Nephron progenitor cell (in vitro differentiated cells): ENCODE measurements at regions not wholly inside any gene's neighbourhood (a gene's known extent, or its start where the extent isn't known, plus 50 kb on each side); places are given as distances from the start of the nearest gene placed in this dataset.

Source experiments
- DNase-seq: peaks from one replicate; pipeline ENCODE4 v3.0.0; 2021
- H3K27ac Mint-ChIP-seq: 2 replicates; pipeline ENCODE4 v1.8.0; 2021; ENCODE audit warnings: mild to moderate bottlenecking, moderate library complexity, mixed read lengths
- H3K27me3 Mint-ChIP-seq: 2 replicates; pipeline ENCODE4 v1.8.0; 2021; ENCODE audit warnings: mild to moderate bottlenecking, low read depth, mixed read lengths; ENCODE audit not compliant: poor library complexity
- H3K36me3 Mint-ChIP-seq: 2 replicates; pipeline ENCODE4 v1.8.0; 2021; ENCODE audit warnings: low read depth, mixed read lengths
- H3K4me1 Mint-ChIP-seq: 2 replicates; pipeline ENCODE4 v1.8.0; 2021; ENCODE audit warnings: mixed read lengths
- H3K4me3 Mint-ChIP-seq: 2 replicates; pipeline ENCODE4 v1.8.0; 2021; ENCODE audit warnings: mild to moderate bottlenecking, moderate library complexity, mixed read lengths
- H3K9me3 Mint-ChIP-seq: 2 replicates; pipeline ENCODE4 v1.8.0; 2021; ENCODE audit warnings: mild to moderate bottlenecking, moderate library complexity, mixed read lengths
- TF ChIP-seq, protein P1 (sequence below): fragments of 200-600 bp; sonication (generic); IDR thresholded peaks from 2 replicates; pipeline ENCODE4 v1.5.0; 2021; ENCODE audit warnings: antibody characterized with exemption

DNA sequence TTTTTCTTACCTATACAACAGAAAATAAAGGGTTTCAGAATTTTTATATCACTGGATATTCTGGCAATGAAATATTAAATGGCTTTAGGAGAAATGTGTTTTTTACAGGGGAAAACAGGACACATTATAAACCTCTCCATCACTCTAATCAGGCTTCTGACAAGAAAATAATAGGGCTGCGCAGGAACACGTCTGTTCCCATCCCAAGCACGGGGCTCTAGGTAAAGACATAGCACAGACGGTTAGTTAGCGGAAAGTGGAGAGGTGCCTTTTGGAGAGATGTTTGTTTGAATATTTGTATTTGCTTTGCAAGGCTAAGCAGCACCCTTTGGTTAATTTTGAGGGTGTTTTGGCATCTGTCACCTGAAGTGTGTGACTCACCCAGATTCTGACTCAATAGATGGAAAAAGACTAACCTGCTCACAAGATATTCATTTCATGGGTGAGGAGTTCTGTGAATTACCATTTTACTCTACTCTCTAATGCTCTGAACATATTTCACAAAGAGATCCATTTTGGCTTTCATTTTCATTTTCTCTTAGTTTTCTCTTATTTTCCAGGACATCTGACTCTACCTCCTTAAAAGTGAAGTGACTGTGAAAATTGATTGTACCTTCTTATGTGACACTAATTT lies 174.5 kb upstream of the AKR1E2 start:
- no peak overlapping the region for H3K4me3 Mint-ChIP-seq
- H3K36me3 Mint-ChIP-seq = no peaks in the 10 kb centered on the region
- TF ChIP-seq, protein P1, sequence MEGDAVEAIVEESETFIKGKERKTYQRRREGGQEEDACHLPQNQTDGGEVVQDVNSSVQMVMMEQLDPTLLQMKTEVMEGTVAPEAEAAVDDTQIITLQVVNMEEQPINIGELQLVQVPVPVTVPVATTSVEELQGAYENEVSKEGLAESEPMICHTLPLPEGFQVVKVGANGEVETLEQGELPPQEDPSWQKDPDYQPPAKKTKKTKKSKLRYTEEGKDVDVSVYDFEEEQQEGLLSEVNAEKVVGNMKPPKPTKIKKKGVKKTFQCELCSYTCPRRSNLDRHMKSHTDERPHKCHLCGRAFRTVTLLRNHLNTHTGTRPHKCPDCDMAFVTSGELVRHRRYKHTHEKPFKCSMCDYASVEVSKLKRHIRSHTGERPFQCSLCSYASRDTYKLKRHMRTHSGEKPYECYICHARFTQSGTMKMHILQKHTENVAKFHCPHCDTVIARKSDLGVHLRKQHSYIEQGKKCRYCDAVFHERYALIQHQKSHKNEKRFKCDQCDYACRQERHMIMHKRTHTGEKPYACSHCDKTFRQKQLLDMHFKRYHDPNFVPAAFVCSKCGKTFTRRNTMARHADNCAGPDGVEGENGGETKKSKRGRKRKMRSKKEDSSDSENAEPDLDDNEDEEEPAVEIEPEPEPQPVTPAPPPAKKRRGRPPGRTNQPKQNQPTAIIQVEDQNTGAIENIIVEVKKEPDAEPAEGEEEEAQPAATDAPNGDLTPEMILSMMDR = no peak
- no peaks in the 10 kb centered on the region for H3K9me3 Mint-ChIP-seq
- H3K4me1 Mint-ChIP-seq = peaks cover 67% of the 10 kb centered on the region
- H3K27ac Mint-ChIP-seq = no peak overlapping the region
- H3K27me3 Mint-ChIP-seq = peaks cover 3% of the 10 kb centered on the region
- DNase-seq = no peak

DNA sequence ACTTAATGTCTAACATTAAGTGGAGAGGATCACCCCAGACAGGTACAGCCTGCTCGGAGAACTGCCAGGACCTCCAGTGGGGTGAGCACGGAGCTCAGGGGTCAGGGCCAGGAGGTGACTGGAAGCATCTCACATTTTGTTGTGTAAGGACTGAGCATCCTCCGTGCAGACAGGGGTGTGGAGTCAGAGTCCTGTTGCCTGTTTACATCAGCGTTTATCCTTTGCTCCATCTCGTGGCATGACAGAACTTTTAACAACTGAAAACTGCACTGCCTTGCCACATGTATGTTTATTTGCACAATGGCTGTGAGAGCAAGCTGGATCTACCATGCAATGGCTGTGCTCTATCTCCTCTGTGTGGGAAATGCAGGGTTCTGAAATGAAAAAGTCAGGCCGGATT lies 175.4 kb upstream of the AKR1E2 start:
- no peaks in the 10 kb centered on the region for H3K36me3 Mint-ChIP-seq
- H3K27me3 Mint-ChIP-seq = peaks cover 3% of the 10 kb centered on the region
- no peaks in the 10 kb centered on the region for H3K9me3 Mint-ChIP-seq
- TF ChIP-seq, protein P1 = no peak
- H3K4me1 Mint-ChIP-seq = peaks cover 63% of the 10 kb centered on the region
- DNase-seq = no peak
- H3K4me3 Mint-ChIP-seq = no peak overlapping the region
- H3K27ac Mint-ChIP-seq = no peak overlapping the region

DNA sequence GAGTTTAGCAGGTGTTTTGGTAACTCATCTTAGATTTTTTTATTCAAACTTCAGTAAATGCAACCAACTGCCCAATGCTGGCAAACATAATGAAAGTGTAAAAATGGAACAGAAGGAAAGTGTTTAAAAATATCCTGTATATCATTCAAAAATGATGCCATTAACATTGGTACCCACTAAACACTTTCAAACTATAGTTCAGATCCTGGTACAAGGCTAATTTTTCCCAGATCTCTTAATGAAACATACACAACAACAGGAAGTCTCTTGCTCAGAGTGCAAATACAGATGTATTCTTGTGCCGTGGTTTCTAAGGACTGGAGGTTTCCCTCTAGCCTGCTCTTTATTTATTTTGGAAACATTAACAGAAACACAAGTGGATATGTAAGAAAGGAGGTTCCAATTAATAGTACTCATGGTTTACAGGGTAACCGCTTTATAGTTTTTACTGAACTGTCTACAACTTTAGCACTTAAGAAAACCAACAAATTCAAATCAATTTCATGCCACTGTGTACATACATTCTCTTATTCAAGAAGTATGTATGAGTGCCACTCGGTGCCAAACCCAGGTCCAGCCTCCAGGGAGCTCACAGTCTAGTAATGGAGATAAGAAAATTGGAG lies 176.0 kb upstream of the AKR1E2 start:
- Mint-ChIP-seq H3K27ac (no peak overlapping the region), H3K27me3 (peaks cover 3% of the 10 kb centered on the region), H3K36me3 (no peaks in the 10 kb centered on the region), H3K9me3 (no peaks in the 10 kb centered on the region), H3K4me1 (peaks cover 57% of the 10 kb centered on the region), H3K4me3 (no peak overlapping the region)
- DNase-seq = no peak
- TF ChIP-seq, protein P1 = no peak

DNA sequence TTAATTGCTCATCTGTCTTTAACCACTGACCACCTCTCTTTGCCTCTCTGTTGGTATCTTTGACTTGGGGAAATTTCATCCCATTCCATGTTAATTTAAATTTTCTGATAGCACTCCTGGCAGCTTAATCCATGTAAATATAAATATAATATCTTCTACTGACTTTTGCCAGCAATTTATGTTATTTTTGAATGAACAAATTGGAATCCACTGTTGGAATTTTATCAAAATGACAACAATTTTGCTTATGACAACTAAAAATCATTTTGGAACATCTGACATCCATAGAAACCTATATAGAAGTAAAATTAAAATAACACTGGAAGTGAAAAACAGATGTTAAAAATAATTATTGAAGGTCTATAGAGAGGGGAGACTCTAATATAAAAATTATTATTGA lies 176.5 kb upstream of the AKR1E2 start:
- Mint-ChIP-seq H3K27ac (no peak overlapping the region), H3K4me3 (no peak overlapping the region), H3K36me3 (no peaks in the 10 kb centered on the region), H3K9me3 (no peaks in the 10 kb centered on the region), H3K4me1 (peaks cover 52% of the 10 kb centered on the region), H3K27me3 (peaks cover 3% of the 10 kb centered on the region)
- TF ChIP-seq, protein P1 = no peak
- DNase-seq = no peak

DNA sequence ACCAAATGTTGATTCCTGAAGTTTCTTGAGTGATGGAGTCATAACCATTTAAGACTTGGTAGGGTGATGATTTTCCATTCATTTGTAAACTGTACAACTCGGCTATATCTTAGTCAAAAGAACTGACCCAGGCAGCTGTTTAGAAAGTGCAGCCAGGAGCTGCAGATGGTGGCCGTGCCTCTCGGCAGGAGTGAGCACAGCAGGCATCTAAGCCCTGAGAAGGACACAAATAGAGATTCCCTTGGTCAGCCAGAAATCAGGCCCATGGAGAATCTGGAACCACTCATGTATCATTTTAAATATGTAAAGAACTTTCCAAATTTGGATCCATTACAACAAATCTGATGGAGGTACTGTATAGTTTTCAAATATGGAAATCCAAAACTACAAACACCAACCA lies 177.0 kb upstream of the AKR1E2 start:
- TF ChIP-seq, protein P1 = no peak
- no peaks in the 10 kb centered on the region for H3K9me3 Mint-ChIP-seq
- no peak overlapping the region for H3K4me3 Mint-ChIP-seq
- peaks cover 3% of the 10 kb centered on the region for H3K27me3 Mint-ChIP-seq
- peaks cover 47% of the 10 kb centered on the region for H3K4me1 Mint-ChIP-seq
- DNase-seq = no peak
- H3K36me3 Mint-ChIP-seq = no peaks in the 10 kb centered on the region
- H3K27ac Mint-ChIP-seq = no peak overlapping the region
